Activated B cell treated with CpG ODN at 0.5 μM for 24 hours (primary cell): ENCODE measurements at regions not wholly inside any gene's neighbourhood (a gene's known extent, or its start where the extent isn't known, plus 50 kb on each side); places are given as distances from the start of the nearest gene placed in this dataset.

Experiments used
- ATAC-seq: fragments of 200-7000 bp; cut with Tn5 transposase; one replicate; pipeline ENCODE4 v1.10.0; 2021; ENCODE audit warnings: low read depth, mild to moderate bottlenecking, moderate library complexity
- CTCF ChIA-PET: fragments of 350-600 bp; sonication (Branson Sonifier 250); formaldehyde crosslinking; loops from one replicate; lab custom pipeline; 2021; ENCODE audit warnings: antibody characterized with exemption; lab: Charles Lee
- POLR2A ChIA-PET: fragments of 350-600 bp; sonication (Branson Sonifier 250); formaldehyde crosslinking; loops from one replicate; lab custom pipeline; 2021; ENCODE audit warnings: antibody characterized with exemption; lab: Charles Lee
- DNase-seq: peaks from one replicate; pipeline ENCODE4 v3.0.0; 2022
- H3K27ac Mint-ChIP-seq: one replicate; pipeline ENCODE4 v1.8.0; 2020; ENCODE audit warnings: mixed read lengths
- H3K27me3 Mint-ChIP-seq: one replicate; pipeline ENCODE4 v1.8.0; 2021; ENCODE audit warnings: mixed read lengths
- H3K36me3 Mint-ChIP-seq: one replicate; pipeline ENCODE4 v1.8.0; 2021; ENCODE audit warnings: low read depth, mixed read lengths
- H3K4me1 Mint-ChIP-seq: one replicate; pipeline ENCODE4 v1.8.0; 2021; ENCODE audit warnings: mixed read lengths
- H3K4me3 Mint-ChIP-seq: one replicate; pipeline ENCODE4 v1.8.0; 2020; ENCODE audit warnings: mild to moderate bottlenecking, mixed read lengths
- H3K9me3 Mint-ChIP-seq: one replicate; pipeline ENCODE4 v1.8.0; 2020; ENCODE audit warnings: mixed read lengths
- CTCF ChIP-seq: fragments of 200-600 bp; IDR thresholded peaks from one replicate; pipeline ENCODE4 v1.8.0; 2022; ENCODE audit warnings: antibody characterized with exemption, mild to moderate bottlenecking
- intact Hi-C: fragments of 100-400 bp; cut with micrococcal nuclease; formaldehyde crosslinking; loops from one replicate; pipeline ENCODE4 v1.15.1; 2024

DNA sequence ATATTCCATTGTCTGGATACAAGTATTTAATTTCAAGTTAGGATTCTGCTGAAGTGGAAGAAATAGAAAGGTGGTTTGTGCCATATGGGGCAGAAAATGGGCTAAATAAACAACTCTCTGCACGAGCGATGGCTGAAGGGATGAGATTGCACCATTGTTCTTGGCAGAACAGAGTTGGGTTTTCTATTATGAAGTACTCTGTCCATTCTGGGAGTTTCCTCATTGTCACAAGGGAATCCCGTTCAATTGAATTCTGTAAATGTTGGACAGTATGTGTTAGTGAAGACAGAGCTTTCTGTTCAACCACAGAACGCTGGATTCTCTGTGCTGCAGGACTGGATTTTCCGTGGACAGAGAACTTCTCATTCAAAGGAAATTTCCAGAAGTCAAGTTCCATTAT lies 345.5 kb upstream of the PRICKLE1 start:
- CTCF ChIA-PET: no interaction called here
- Mint-ChIP-seq H3K4me3 (no peak overlapping the region), H3K27ac (no peak overlapping the region), H3K4me1 (no peaks in the 10 kb centered on the region), H3K9me3 (peaks cover 7% of the 10 kb centered on the region), H3K36me3 (no peaks in the 10 kb centered on the region), H3K27me3 (no peaks in the 10 kb centered on the region)
- no peak for DNase-seq
- intact Hi-C loops: no loop called here
- TF ChIP-seq CTCF: no peak
- POLR2A ChIA-PET: no interaction called here
- ATAC-seq: no peak

- Mint-ChIP-seq H3K27me3 (no peaks in the 10 kb centered on the region), H3K27ac (no peak overlapping the region), H3K9me3 (no peaks in the 10 kb centered on the region), H3K4me1 (no peaks in the 10 kb centered on the region), H3K4me3 (no peak overlapping the region), H3K36me3 (no peaks in the 10 kb centered on the region)
- TF ChIP-seq CTCF: no peak
- intact Hi-C loops: no loop called here
- CTCF ChIA-PET: no interaction called here
- DNase-seq: no peak
- no peak for ATAC-seq
- POLR2A ChIA-PET: no interaction called here
Measured at GRCh38 chr12:42933461-42934081, 344.0 kb upstream of the PRICKLE1 start.

DNA sequence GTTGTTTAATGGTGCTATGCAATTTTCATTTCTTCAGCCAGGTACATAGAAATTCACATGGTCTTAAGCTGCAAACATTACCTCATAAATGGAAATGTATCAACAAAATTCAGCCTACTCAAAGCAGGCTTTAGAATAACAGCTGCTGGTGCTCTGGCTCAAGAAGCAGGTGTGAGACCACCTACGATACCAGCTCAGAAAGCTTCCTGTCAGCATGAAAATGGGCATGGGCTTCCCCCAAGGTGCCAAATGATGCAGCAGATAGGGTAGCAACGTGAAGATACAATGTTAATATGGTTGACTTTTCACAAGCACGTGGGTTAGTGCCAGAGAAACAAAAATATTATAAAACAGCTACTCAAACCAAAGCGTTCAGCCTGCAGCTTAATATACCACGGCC lies 343.4 kb upstream of the PRICKLE1 start:
- ATAC-seq: no peak

GRCh38 chr12:42926232-42926631 lies 336.7 kb upstream of the PRICKLE1 start:
- POLR2A ChIA-PET: no interaction called here

More for the DNA sequence above, 343.4 kb upstream of the PRICKLE1 start:
- Mint-ChIP-seq H3K4me3 (no peak overlapping the region), H3K4me1 (no peaks in the 10 kb centered on the region), H3K36me3 (no peaks in the 10 kb centered on the region), H3K27me3 (no peaks in the 10 kb centered on the region), H3K9me3 (no peaks in the 10 kb centered on the region), H3K27ac (no peak overlapping the region)
- TF ChIP-seq CTCF: no peak
- no peak for DNase-seq
- CTCF ChIA-PET: no interaction called here
- POLR2A ChIA-PET: no interaction called here
- intact Hi-C loops: no loop called here

DNA sequence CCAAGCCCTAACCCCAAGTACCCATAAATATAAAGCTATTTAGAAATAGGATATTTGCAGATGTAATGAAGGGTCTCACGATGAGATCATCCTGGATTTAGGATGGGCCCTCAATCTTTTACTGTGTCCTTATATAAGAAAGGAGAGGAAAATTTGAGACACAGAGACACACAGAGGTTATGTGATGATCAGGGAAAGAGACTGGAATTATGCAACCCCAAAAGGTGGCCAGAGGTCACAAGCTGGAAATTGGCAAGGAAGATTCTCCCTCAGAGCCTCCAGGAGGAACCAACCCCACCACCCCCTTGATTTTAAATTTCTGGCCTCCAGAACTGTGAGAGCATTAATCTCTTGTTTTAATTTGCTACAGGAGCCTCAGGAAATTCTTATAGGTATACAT lies 334.9 kb upstream of the PRICKLE1 start:
- Mint-ChIP-seq H3K4me3 (no peak overlapping the region), H3K27ac (no peak overlapping the region), H3K36me3 (no peaks in the 10 kb centered on the region), H3K9me3 (no peaks in the 10 kb centered on the region), H3K4me1 (no peaks in the 10 kb centered on the region), H3K27me3 (no peaks in the 10 kb centered on the region)
- ChIA-PET POLR2A (no interaction called here), CTCF (no interaction called here)
- TF ChIP-seq CTCF: no peak
- DNase-seq (no peak), ATAC-seq (no peak)
- intact Hi-C loops: no loop called here

More at GRCh38 chr12:42926232-42926631, 336.7 kb upstream of the PRICKLE1 start:
- Mint-ChIP-seq H3K27ac (no peak overlapping the region), H3K27me3 (no peaks in the 10 kb centered on the region), H3K9me3 (no peaks in the 10 kb centered on the region), H3K4me3 (no peak overlapping the region), H3K4me1 (no peaks in the 10 kb centered on the region), H3K36me3 (no peaks in the 10 kb centered on the region)
- no peak for TF ChIP-seq CTCF
- ATAC-seq (no peak), DNase-seq (no peak)
- CTCF ChIA-PET: no interaction called here
- intact Hi-C loops: no loop called here
